HG03442 (cell line): ENCODE measurements at regions not wholly inside any gene's neighbourhood (a gene's known extent, or its start where the extent isn't known, plus 50 kb on each side); places are given as distances from the start of the nearest gene placed in this dataset.

Experiments used
- ATAC-seq: cut with Tn5 transposase; IDR thresholded peaks from one replicate; pipeline ENCODE4 v1.9.1; 2021; ENCODE audit warnings: mild to moderate bottlenecking, moderate library complexity; ENCODE audit not compliant: unreplicated experiment

DNA sequence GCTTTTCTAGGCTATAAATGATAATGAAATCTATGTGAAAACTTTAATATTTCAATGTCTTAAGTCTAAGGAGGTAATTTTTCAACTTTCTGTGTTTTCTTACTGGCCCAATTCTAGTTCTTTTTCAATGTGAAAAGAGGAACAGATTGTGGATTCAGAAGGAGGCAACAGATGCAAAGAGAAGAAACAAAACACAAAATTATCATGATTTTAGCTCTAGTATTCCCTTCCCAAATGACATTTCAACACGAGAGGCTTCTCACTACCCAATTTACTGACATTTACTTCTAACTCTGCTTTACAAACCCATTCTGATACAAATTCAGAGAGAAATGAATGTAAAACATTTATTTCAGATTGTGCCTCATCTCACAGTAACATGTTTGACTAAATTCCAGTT lies 169.4 kb downstream of the WT1 start:
- no peak for ATAC-seq

- no peak for ATAC-seq
Observed at GRCh38 chr11:32266601-32267000, 168.7 kb downstream of the WT1 start.

- ATAC-seq, result no peak
Observed at GRCh38 chr11:32267679-32268187, 167.6 kb downstream of the WT1 start.

- ATAC-seq, result no peak
Observed at GRCh38 chr11:32273931-32274330, 161.4 kb downstream of the WT1 start.

GRCh38 chr11:32279672-32280071 lies 155.7 kb downstream of the WT1 start:
- no peak for ATAC-seq

- no peak for ATAC-seq
Observed at GRCh38 chr11:32280339-32280738, 155.0 kb downstream of the WT1 start.

DNA sequence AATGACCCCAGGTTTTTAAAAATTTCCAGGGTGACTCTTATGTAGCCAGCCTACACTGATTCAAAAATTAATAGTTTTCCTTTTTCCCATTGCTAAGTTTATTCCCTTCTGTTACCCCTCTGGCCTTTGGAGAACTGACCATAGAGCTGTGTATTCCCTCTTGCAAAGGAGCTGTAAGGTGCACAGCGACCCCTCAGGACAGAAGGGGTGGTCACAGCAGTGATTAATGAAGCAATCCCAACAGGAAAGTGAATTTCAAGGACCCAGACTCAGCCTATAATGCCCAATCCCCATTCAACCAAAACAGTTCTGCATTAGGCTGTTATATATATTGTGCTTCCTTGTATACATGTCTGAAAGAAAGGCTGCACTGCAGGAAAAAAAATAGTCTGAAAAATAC lies 147.1 kb downstream of the WT1 start:
- ATAC-seq, result no peak

- no peak for ATAC-seq
Observed at GRCh38 chr11:32289701-32290100, 145.6 kb downstream of the WT1 start.

DNA sequence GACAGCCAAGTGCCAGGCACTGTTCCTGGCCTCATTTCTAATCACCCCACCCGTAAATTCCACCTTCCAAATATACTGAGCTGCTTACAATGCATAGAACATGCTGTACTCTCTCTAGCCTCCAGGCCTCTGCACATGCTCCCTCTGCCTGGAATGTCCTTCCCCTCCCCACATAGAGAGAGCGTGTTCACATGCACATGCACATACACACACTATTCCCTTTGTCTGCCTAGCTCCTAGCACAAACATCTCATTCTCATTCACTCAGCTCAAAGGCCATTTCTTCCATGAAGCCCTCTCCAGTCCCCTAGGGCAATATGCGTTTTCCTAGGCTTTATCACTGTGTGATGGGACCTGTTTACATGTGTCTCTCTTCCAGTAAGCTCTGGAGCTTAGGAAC lies 144.6 kb downstream of the WT1 start:
- ATAC-seq, result no peak

GRCh38 chr11:32297611-32298011 lies 137.7 kb downstream of the WT1 start:
- no peak for ATAC-seq

DNA sequence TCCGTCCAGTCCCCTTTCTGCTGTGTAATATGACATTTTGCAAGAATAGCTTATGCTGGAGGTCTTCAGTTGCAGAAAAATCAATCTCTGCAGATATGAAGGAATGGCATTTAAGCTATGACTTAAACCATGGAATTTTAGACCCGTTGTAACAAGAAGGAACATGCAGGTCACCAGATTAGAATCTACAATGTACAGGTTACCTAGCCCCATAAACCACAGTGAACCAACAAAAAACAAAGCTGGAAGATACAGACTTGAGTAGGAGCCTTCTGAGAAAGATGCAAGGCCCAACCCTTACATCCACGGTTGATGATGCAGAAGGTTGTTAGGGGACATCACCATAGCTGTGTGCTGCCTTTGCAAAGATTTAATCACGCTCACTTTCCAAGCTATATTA lies 132.5 kb downstream of the WT1 start:
- no peak for ATAC-seq

DNA sequence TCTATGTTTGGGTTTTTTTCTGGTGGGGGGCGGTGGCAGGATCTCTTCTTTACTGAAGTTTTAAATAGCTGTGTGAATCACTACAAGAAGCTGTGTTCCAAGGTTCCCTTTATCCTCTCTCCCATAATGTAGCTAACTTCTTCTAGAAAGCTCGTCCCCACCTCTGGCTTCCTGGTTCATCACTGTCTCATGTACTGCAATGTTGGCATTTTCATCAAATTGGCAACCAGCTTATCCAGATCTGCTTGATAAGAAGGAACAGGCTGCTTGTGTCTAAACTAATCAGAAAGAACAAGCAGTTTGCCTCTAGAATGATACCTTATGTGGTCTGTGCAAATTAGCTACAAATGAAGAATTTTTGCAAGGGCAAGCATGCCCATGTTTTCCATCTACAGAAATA lies 130.8 kb downstream of the WT1 start:
- no peak for ATAC-seq

DNA sequence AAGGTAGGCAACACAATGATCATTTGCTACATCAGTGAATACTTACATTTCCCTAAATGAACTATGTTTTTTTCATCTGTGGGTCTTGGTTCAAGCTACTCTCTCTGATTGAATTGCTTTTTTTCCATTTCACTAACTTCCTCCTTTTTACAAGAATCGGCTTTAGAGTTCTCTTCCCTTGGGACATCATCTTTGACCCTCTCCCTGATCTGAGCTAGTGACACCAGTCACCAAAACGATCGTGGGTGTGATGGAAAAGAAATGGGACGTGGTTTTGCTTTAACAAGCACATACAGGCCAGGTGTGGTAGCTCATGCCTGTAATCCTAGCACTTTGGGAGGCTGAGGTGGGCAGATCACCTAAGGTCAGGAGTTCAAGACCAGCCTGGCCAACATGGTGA lies 129.9 kb downstream of the WT1 start:
- ATAC-seq, result no peak

DNA sequence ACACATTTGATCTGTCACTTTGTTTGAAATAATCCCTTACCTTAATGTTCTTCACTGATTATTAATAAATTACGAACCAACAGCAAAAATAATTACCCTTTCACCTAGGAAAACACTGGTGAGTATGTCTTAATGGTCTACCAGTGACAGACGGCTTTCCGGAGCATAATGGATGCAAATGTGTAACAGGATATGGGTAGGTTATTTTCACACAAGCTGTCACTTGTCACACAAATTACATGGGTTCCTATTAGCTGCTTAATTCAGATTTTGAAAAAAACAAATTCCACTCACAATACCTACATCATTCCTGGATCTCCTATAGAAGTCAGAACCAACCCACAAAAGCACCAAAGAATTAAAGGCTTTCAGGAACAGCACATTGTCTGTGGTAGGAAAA lies 127.9 kb downstream of the WT1 start:
- ATAC-seq, result no peak

DNA sequence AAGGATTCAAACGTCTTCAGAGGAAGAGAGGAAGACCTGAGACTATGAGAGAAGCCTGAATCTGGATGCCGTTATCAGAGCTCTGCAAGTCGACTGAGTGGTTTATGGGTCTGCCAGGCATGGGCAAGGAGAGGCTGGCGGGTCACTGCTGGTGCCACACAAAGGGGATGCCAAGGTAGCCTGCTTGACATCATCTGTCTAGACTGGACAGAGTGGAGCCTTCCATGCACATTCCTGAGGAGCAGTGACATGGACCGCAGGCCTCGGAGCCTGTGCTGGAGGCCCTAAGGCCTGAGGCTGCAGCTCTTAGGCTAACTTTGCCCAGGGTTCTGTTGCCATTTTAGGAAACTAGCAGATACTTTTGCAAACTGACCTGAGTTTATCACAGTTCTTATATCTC lies 127.4 kb downstream of the WT1 start:
- ATAC-seq, result no peak

DNA sequence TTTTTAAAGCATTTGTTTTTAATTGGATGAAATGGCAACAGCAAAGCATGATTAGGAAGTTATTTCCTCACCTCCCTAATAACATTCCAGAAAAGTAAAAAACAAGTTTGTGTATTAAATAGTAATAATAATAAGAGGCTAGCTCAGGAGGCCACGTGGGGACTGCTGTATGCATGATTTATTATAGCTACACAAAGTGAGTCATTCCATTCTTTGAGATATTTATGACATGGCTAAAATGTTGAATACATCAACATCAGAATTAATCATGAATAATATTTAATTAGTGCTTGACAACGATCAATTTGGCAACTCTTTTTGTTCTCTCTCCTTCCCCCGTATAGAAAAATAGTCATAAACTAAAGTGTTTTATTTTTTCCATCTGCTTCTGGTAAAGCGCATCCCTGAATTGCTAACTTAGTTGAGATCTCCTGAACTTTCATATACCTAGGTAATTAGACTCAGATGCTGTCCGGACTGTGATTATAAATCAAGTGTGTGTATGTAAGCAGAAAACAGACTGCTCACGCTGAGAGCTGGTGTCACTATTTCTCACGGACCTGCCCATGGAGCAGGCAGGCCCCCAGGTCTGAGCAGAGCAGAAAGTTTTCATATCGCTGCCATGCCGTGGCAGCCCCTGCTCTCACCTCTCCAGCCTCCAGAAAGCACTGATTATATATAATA lies 125.7 kb downstream of the WT1 start:
- ATAC-seq, result no peak

DNA sequence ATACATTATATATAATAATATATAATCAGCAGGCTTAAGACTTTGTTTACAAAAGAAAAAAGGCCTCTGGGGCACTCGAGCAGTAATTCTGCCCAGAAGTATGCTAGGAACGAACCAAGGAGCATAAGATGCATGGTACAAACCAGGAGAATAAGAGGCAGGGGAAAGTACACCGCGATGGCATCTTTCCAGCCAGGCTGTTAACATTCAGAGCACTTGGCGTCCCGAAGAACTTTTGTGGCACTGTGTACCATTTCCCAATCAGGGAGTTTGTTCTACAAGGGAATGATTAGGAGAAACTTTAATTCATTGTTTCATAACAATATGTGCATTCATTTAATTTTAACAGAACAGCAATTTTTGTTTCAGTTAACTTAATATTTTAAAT lies 125.1 kb downstream of the WT1 start:
- ATAC-seq, result no peak

- ATAC-seq, result no peak
Observed at GRCh38 chr11:32311346-32312065, 123.8 kb downstream of the WT1 start.

GRCh38 chr11:32312206-32312817 lies 123.0 kb downstream of the WT1 start:
- ATAC-seq, result no peak

GRCh38 chr11:32312865-32313403 lies 122.4 kb downstream of the WT1 start:
- peak; percentile 59 for ATAC-seq

GRCh38 chr11:32313477-32313876 lies 121.9 kb downstream of the WT1 start:
- no peak for ATAC-seq

- no peak for ATAC-seq
Observed at GRCh38 chr11:32315121-32315520, 120.2 kb downstream of the WT1 start.
